Brain microvascular endothelial cell (primary cell): ENCODE measurements at regions not wholly inside any gene's neighbourhood (a gene's known extent, or its start where the extent isn't known, plus 50 kb on each side); places are given as distances from the start of the nearest gene placed in this dataset.

ENCODE experiments used
- DNase-seq: peaks from one replicate; pipeline ENCODE4 v3.0.0-alpha.2; 2020
- H3K27ac ChIP-seq: fragments of 250-450 bp; sonication (Bioruptor Pico); 2 replicates; pipeline ENCODE4 v1.5.1; 2020; ENCODE audit warnings: mild to moderate bottlenecking, moderate library complexity
- H3K27me3 ChIP-seq: fragments of 250-450 bp; sonication (Bioruptor Pico); replicated peaks from 2 replicates; pipeline ENCODE4 v1.5.1; 2020; ENCODE audit warnings: mild to moderate bottlenecking
- H3K36me3 ChIP-seq: fragments of 250-450 bp; sonication (Bioruptor Pico); replicated peaks from 2 replicates; pipeline ENCODE4 v1.5.1; 2020; ENCODE audit warnings: mild to moderate bottlenecking
- H3K4me3 ChIP-seq: 2 replicates; pipeline ENCODE4 v1.5.1; 2011; ENCODE audit warnings: low read depth, mild to moderate bottlenecking, control low read depth, low read length, moderate library complexity
- CTCF ChIP-seq: IDR thresholded peaks from 2 replicates; pipeline ENCODE4 v1.5.1; 2011; ENCODE audit warnings: low read depth, mild to moderate bottlenecking, moderate library complexity, low read length, control low read depth, inconsistent platforms; ENCODE audit errors: missing control alignments
- in situ Hi-C: cut with HindIII; loops from 2 replicates; pipeline ENCODE4 v1.10.0; 2017; ENCODE audit warnings: low sequenced_read_pairs, low pct_ligation_motif_present

DNA sequence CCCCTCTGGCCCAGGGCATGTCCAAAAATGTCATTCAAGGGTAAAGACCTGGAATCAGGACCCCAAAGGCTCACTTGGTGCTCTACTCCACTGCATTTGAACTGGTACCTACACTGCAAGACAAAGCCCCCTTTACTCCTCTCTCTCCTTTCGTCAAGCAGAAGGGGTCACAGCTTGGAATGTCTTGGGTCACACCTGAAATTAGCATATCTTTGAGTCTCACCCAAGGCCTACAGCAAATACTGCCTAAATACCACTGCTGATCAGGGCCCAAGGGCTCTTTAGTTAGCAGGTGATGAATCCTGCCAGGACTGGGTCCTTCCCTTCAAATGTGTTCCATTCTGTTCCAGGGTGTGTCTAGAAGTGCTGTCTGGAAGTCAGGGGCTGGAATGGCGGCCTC is 320.6 kb downstream of the SV2B start:
- no peak for DNase-seq
- Histone ChIP-seq H3K27me3 (no peaks in the 10 kb centered on the region), H3K27ac (no peak overlapping the region), H3K36me3 (no peaks in the 10 kb centered on the region), H3K4me3 (no peak overlapping the region)
- in situ Hi-C loops, result no loop called here
- no peak for TF ChIP-seq CTCF

- Histone ChIP-seq H3K36me3 (no peaks in the 10 kb centered on the region), H3K27me3 (no peaks in the 10 kb centered on the region), H3K27ac (no peak overlapping the region), H3K4me3 (no peak overlapping the region)
- in situ Hi-C loops, result no loop called here
- DNase-seq, result no peak
- TF ChIP-seq CTCF, result no peak
Observed at GRCh38 chr15:91422797-91423196, 322.7 kb downstream of the SV2B start.

GRCh38 chr15:91424001-91424400 is 323.9 kb downstream of the SV2B start:
- Histone ChIP-seq H3K27me3 (no peaks in the 10 kb centered on the region), H3K27ac (no peak overlapping the region), H3K36me3 (no peaks in the 10 kb centered on the region), H3K4me3 (no peak overlapping the region)
- in situ Hi-C loops, result no loop called here
- DNase-seq, result no peak
- TF ChIP-seq CTCF, result no peak

- H3K27me3 ChIP-seq, result no peaks in the 10 kb centered on the region
- H3K36me3 ChIP-seq, result no peaks in the 10 kb centered on the region
- in situ Hi-C loops, result no loop called here
- DNase-seq, result no peak
- TF ChIP-seq CTCF, result no peak
- H3K27ac ChIP-seq, result no peak overlapping the region
- no peak overlapping the region for H3K4me3 ChIP-seq
Observed at GRCh38 chr15:91426412-91426811, 326.4 kb downstream of the SV2B start.

GRCh38 chr15:91429973-91430372 is 329.9 kb downstream of the SV2B start:
- no peak overlapping the region for H3K4me3 ChIP-seq
- H3K36me3 ChIP-seq, result no peaks in the 10 kb centered on the region
- no peaks in the 10 kb centered on the region for H3K27me3 ChIP-seq
- DNase-seq, result no peak
- H3K27ac ChIP-seq, result no peak overlapping the region
- TF ChIP-seq CTCF, result no peak
- in situ Hi-C loops, result no loop called here

GRCh38 chr15:91431041-91431715 is 331.1 kb downstream of the SV2B start:
- H3K27ac ChIP-seq, result no peak overlapping the region
- H3K4me3 ChIP-seq, result no peak overlapping the region
- no peak for DNase-seq
- in situ Hi-C loops, result no loop called here
- no peak for TF ChIP-seq CTCF
- no peaks in the 10 kb centered on the region for H3K36me3 ChIP-seq
- H3K27me3 ChIP-seq, result no peaks in the 10 kb centered on the region
